OCI-LY1 (cell line): ENCODE measurements at regions not wholly inside any gene's neighbourhood (a gene's known extent, or its start where the extent isn't known, plus 50 kb on each side); places are given as distances from the start of the nearest gene placed in this dataset.

Experiments
- H2AFZ ChIP-seq: fragments of 200-600 bp; sonication (generic), shearing (Covaris generic); 2 replicates; pipeline ENCODE4 v1.6.0; 2014; ENCODE audit warnings: antibody characterized with exemption, mild to moderate bottlenecking, low read length
- H3F3A ChIP-seq: fragments of 200-600 bp; sonication (generic), shearing (Covaris generic); 2 replicates; pipeline ENCODE4 v1.6.0; 2014; ENCODE audit warnings: mild to moderate bottlenecking, antibody characterized with exemption, low read length, moderate library complexity; ENCODE audit not compliant: insufficient read depth
- H3K27ac ChIP-seq: fragments of 200-600 bp; sonication (generic); 2 replicates; pipeline ENCODE4 v1.5.1; 2014; ENCODE audit warnings: low read length, mixed run types, mild to moderate bottlenecking, low read depth; ENCODE audit not compliant: poor library complexity, severe bottlenecking
- H3K27me3 ChIP-seq: fragments of 200-600 bp; sonication (generic); 2 replicates; pipeline ENCODE4 v1.6.0; 2014; ENCODE audit warnings: antibody characterized with exemption, mild to moderate bottlenecking, low read length, moderate library complexity; ENCODE audit not compliant: insufficient read depth
- H3K36me3 ChIP-seq: fragments of 200-600 bp; sonication (generic); 2 replicates; pipeline ENCODE4 v1.6.1; 2014; ENCODE audit warnings: mild to moderate bottlenecking, antibody characterized with exemption, low read length, moderate library complexity, mixed read lengths; ENCODE audit not compliant: insufficient read depth
- H3K4me1 ChIP-seq: fragments of 200-600 bp; sonication (generic); 2 replicates; pipeline ENCODE4 v1.5.1; 2014; ENCODE audit warnings: mild to moderate bottlenecking, low read length, moderate library complexity; ENCODE audit not compliant: insufficient read depth, severe bottlenecking
- H3K4me2 ChIP-seq: fragments of 200-600 bp; sonication (generic), shearing (Covaris generic); 2 replicates; pipeline ENCODE4 v1.6.1; 2014; ENCODE audit warnings: low read length
- H3K4me3 ChIP-seq: fragments of 200-600 bp; sonication (generic); 2 replicates; pipeline ENCODE4 v1.5.1; 2014; ENCODE audit warnings: low read length, low read depth, mild to moderate bottlenecking, mixed read lengths; ENCODE audit not compliant: poor library complexity, severe bottlenecking
- H3K79me2 ChIP-seq: fragments of 200-600 bp; shearing (Covaris generic); 2 replicates; pipeline ENCODE4 v1.6.1; 2016; ENCODE audit warnings: mixed run types, low read length, mixed read lengths; ENCODE audit not compliant: insufficient read depth
- H3K9ac ChIP-seq: fragments of 200-600 bp; sonication (generic), shearing (Covaris generic); 2 replicates; pipeline ENCODE4 v1.6.1; 2014; ENCODE audit warnings: mild to moderate bottlenecking, low read length, mixed read lengths
- H3K9me2 ChIP-seq: fragments of 200-600 bp; sonication (generic), shearing (Covaris generic); 2 replicates; pipeline ENCODE4 v1.6.1; 2014; ENCODE audit warnings: low read depth, mild to moderate bottlenecking, low read length, mixed read lengths
- H3K9me3 ChIP-seq: fragments of 200-600 bp; shearing (Covaris generic); 2 replicates; pipeline ENCODE4 v1.6.1; 2014; ENCODE audit warnings: low read length, mixed read lengths
- H4K20me1 ChIP-seq: fragments of 200-600 bp; sonication (generic), shearing (Covaris generic); 2 replicates; pipeline ENCODE4 v1.6.0; 2016; ENCODE audit warnings: mild to moderate bottlenecking, low read length; ENCODE audit not compliant: insufficient read depth
- EZH2 ChIP-seq: fragments of 200-600 bp; sonication (generic), shearing (Covaris generic); IDR thresholded peaks from 2 replicates; pipeline ENCODE4 v1.8.0; 2017; ENCODE audit warnings: borderline replicate concordance, mixed run types, mild to moderate bottlenecking, antibody characterized with exemption, low read length, moderate library complexity, mixed read lengths
- TF ChIP-seq, protein P1 (sequence below): fragments of 200-600 bp; sonication (generic), shearing (Covaris generic); IDR thresholded peaks from 2 replicates; pipeline ENCODE4 v1.5.1; 2017; ENCODE audit warnings: mild to moderate bottlenecking, antibody characterized with exemption, low read length, moderate library complexity, mixed read lengths

DNA sequence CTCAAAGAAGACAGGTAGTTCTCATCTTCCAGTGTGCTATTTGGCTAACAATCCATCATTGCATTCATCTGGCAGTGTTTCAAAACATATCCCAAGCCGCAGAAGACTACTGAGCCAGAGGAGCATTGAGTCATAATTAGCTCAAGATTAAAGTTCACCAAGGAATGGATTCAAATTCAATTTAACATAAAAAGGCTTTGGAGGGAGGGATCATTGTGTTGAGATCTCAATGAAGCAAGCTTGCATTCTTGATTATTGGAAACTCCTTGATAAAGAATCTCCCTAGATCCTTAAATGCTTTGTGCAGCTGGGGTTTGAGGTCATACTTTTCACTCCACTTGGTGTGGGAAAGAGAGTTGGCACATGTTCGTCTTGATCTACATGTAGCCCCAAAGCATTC, 142.8 kb upstream of the SEMA3A start:
- no peak for TF ChIP-seq EZH2
- TF ChIP-seq, protein P1, sequence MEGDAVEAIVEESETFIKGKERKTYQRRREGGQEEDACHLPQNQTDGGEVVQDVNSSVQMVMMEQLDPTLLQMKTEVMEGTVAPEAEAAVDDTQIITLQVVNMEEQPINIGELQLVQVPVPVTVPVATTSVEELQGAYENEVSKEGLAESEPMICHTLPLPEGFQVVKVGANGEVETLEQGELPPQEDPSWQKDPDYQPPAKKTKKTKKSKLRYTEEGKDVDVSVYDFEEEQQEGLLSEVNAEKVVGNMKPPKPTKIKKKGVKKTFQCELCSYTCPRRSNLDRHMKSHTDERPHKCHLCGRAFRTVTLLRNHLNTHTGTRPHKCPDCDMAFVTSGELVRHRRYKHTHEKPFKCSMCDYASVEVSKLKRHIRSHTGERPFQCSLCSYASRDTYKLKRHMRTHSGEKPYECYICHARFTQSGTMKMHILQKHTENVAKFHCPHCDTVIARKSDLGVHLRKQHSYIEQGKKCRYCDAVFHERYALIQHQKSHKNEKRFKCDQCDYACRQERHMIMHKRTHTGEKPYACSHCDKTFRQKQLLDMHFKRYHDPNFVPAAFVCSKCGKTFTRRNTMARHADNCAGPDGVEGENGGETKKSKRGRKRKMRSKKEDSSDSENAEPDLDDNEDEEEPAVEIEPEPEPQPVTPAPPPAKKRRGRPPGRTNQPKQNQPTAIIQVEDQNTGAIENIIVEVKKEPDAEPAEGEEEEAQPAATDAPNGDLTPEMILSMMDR, result no peak
- Histone ChIP-seq H3K9me2 (no peaks in the 10 kb centered on the region), H3K4me3 (no peak overlapping the region), H4K20me1 (no peaks in the 10 kb centered on the region), H3K27ac (peak overlapping the region; percentile 85), H3K36me3 (no peaks in the 10 kb centered on the region), H3K9me3 (no peaks in the 10 kb centered on the region), H2AFZ (peak overlapping the region; percentile 12; the same call in 1 of the 2 replicates), H3K27me3 (no peaks in the 10 kb centered on the region), H3K4me1 (peaks cover 70% of the 10 kb centered on the region), H3K79me2 (no peaks in the 10 kb centered on the region), H3K4me2 (no peak overlapping the region), H3F3A (no peaks in the 10 kb centered on the region; the same call in 1 of the 2 replicates), H3K9ac (no peak overlapping the region)

DNA sequence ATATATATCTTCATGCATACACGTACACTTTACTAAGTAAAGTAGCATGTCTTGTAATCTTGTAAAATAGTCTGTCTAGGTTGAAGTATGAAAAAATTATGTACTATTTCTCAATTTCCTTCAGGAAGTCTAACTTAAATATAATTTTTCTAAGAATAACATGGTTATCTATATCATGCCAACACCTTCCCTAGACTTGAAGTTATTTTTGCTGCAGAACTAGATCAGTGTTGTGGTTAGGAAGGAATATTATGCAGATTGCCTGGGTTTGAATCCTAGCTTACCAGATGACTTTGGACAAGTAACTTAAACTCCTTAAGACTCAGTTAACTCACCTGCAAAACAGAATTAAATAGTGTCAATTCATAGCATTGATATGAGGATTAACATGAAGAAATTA, 142.2 kb upstream of the SEMA3A start:
- TF ChIP-seq, protein P1, result no peak
- no peak for TF ChIP-seq EZH2
- Histone ChIP-seq H4K20me1 (no peaks in the 10 kb centered on the region), H3K9me2 (no peaks in the 10 kb centered on the region), H3K9ac (peak overlapping the region; percentile 22), H3K36me3 (no peaks in the 10 kb centered on the region), H3K9me3 (no peaks in the 10 kb centered on the region), H3F3A (no peaks in the 10 kb centered on the region; the same call in 1 of the 2 replicates), H3K79me2 (no peaks in the 10 kb centered on the region), H2AFZ (0 out of 2 replicates have a peak overlapping the region, but pooled peaks have one; percentile 2), H3K4me1 (peaks cover 73% of the 10 kb centered on the region), H3K27ac (peak overlapping the region; percentile 85), H3K27me3 (no peaks in the 10 kb centered on the region), H3K4me3 (peak overlapping the region; percentile 13), H3K4me2 (peak overlapping the region; percentile 44)

DNA sequence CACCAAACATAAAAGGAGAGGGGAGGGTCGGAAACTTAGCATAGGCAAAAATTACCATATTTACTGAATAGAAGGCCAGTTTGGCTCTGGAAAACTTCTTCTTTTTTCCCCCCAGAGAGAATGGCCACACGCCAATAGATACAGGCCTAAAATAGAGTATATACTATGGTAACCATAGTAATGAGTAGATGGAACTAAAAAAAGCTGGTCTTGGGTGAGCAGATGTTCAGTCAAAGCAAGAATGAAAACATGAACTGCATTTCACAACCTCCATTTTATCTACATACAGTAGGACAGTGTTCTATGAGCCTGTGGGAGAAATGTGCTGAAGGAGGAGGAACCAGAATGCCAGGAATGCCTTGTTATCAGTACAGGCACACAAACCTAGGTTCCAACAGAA, 141.7 kb upstream of the SEMA3A start:
- Histone ChIP-seq H3K9me2 (no peaks in the 10 kb centered on the region), H3K4me1 (peaks cover 73% of the 10 kb centered on the region), H3K36me3 (no peaks in the 10 kb centered on the region), H3K27ac (peak overlapping the region; percentile 85), H3K9me3 (no peaks in the 10 kb centered on the region), H3K9ac (peak overlapping the region; percentile 22), H3K79me2 (no peaks in the 10 kb centered on the region), H2AFZ (0 out of 2 replicates have a peak overlapping the region, but pooled peaks have one; percentile 38), H4K20me1 (no peaks in the 10 kb centered on the region), H3F3A (no peaks in the 10 kb centered on the region; the same call in 1 of the 2 replicates), H3K4me2 (peak overlapping the region; percentile 44), H3K27me3 (no peaks in the 10 kb centered on the region), H3K4me3 (peak overlapping the region; percentile 13)
- no peak for TF ChIP-seq EZH2
- TF ChIP-seq, protein P1, result no peak
